ENCODE measurements at regions not wholly inside any gene's neighbourhood (a gene's known extent, or its start where the extent isn't known, plus 50 kb on each side); places are given as distances from the start of the nearest gene placed in this dataset.

DNA sequence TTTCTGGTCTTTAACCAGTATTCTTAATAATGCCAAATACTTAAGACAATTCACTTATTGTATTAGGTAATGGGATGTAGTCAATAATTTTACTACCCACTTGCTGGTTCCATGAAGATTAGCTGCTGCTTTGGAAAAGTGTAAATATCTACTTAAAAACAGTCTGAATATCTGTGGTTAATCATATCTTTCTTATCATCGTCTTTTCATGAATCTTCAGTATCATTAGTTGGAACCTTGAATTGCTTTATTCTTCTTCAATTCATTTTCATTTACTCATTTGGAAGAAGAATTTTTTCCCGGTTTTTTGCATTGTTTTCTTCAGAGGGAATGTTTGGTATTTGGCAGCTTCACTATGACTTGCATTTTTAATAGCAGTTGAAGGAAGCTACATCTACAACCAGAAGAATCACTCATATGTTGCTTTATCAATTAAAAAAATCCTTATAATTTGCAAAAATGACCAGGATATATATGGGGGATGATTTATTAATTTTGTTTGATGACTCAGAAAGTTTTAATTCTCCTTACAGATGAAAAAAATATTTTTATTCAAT is 1398.3 kb upstream of the CDH6 start:
- TF ChIP-seq, protein P1, sequence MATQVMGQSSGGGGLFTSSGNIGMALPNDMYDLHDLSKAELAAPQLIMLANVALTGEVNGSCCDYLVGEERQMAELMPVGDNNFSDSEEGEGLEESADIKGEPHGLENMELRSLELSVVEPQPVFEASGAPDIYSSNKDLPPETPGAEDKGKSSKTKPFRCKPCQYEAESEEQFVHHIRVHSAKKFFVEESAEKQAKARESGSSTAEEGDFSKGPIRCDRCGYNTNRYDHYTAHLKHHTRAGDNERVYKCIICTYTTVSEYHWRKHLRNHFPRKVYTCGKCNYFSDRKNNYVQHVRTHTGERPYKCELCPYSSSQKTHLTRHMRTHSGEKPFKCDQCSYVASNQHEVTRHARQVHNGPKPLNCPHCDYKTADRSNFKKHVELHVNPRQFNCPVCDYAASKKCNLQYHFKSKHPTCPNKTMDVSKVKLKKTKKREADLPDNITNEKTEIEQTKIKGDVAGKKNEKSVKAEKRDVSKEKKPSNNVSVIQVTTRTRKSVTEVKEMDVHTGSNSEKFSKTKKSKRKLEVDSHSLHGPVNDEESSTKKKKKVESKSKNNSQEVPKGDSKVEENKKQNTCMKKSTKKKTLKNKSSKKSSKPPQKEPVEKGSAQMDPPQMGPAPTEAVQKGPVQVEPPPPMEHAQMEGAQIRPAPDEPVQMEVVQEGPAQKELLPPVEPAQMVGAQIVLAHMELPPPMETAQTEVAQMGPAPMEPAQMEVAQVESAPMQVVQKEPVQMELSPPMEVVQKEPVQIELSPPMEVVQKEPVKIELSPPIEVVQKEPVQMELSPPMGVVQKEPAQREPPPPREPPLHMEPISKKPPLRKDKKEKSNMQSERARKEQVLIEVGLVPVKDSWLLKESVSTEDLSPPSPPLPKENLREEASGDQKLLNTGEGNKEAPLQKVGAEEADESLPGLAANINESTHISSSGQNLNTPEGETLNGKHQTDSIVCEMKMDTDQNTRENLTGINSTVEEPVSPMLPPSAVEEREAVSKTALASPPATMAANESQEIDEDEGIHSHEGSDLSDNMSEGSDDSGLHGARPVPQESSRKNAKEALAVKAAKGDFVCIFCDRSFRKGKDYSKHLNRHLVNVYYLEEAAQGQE (IDR thresholded peaks at IDR 0.05; ENCODE audit: insufficient replicate concordance, low read depth) = no peak
- TF ChIP-seq, protein P2, sequence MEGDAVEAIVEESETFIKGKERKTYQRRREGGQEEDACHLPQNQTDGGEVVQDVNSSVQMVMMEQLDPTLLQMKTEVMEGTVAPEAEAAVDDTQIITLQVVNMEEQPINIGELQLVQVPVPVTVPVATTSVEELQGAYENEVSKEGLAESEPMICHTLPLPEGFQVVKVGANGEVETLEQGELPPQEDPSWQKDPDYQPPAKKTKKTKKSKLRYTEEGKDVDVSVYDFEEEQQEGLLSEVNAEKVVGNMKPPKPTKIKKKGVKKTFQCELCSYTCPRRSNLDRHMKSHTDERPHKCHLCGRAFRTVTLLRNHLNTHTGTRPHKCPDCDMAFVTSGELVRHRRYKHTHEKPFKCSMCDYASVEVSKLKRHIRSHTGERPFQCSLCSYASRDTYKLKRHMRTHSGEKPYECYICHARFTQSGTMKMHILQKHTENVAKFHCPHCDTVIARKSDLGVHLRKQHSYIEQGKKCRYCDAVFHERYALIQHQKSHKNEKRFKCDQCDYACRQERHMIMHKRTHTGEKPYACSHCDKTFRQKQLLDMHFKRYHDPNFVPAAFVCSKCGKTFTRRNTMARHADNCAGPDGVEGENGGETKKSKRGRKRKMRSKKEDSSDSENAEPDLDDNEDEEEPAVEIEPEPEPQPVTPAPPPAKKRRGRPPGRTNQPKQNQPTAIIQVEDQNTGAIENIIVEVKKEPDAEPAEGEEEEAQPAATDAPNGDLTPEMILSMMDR (IDR thresholded peaks at IDR 0.05; ENCODE audit: insufficient read depth, low read length) = no peak
- no peak for TF ChIP-seq POLR2AphosphoS5 (IDR thresholded peaks at IDR 0.05; ENCODE audit: low read depth)
- TF ChIP-seq GABPA (IDR thresholded peaks at IDR 0.05; ENCODE audit: low read depth) = no peak

All from HL-60 (cell line).